SU-DHL-6 (cell line): ENCODE measurements at regions not wholly inside any gene's neighbourhood (a gene's known extent, or its start where the extent isn't known, plus 50 kb on each side); places are given as distances from the start of the nearest gene placed in this dataset.

Source experiments
- H2AFZ ChIP-seq: fragments of 200-600 bp; sonication (generic); 2 replicates; pipeline ENCODE4 v1.6.1; 2014; ENCODE audit warnings: low read depth, mild to moderate bottlenecking, moderate library complexity, mixed read lengths, antibody characterized with exemption, low read length; ENCODE audit not compliant: severe bottlenecking
- H3F3A ChIP-seq: fragments of 200-600 bp; shearing (Covaris generic); 2 replicates; pipeline ENCODE4 v1.6.0; 2016; ENCODE audit warnings: antibody characterized with exemption, mild to moderate bottlenecking; ENCODE audit not compliant: insufficient read depth
- H3K27ac ChIP-seq: fragments of 200-600 bp; sonication (generic); 2 replicates; pipeline ENCODE4 v1.5.1; 2016; ENCODE audit warnings: low read depth, mild to moderate bottlenecking, low read length, moderate library complexity, mixed read lengths
- H3K27me3 ChIP-seq: fragments of 200-600 bp; sonication (generic), shearing (Covaris generic); 2 replicates; pipeline ENCODE4 v1.6.0; 2014; ENCODE audit warnings: mild to moderate bottlenecking, low read length
- H3K36me3 ChIP-seq: fragments of 200-600 bp; sonication (generic); 2 replicates; pipeline ENCODE4 v1.6.1; 2014; ENCODE audit warnings: mild to moderate bottlenecking, low read length, mixed read lengths
- H3K4me2 ChIP-seq: fragments of 300-600, 200-600 bp; shearing (Covaris generic), sonication (generic); 2 replicates; pipeline ENCODE4 v1.6.0; 2014; ENCODE audit warnings: low read length, low read depth, mild to moderate bottlenecking; ENCODE audit not compliant: poor library complexity, severe bottlenecking
- H3K4me3 ChIP-seq: fragments of 200-600 bp; sonication (generic); 2 replicates; pipeline ENCODE4 v1.5.1; 2014; ENCODE audit warnings: antibody characterized with exemption, low read length, mild to moderate bottlenecking, mixed read lengths; ENCODE audit not compliant: insufficient read depth, poor library complexity, severe bottlenecking
- H3K79me2 ChIP-seq: fragments of 200-600 bp; sonication (generic); 2 replicates; pipeline ENCODE4 v1.6.1; 2014; ENCODE audit warnings: mild to moderate bottlenecking, low read length, moderate library complexity; ENCODE audit not compliant: insufficient read depth
- H3K9ac ChIP-seq: fragments of 200-600 bp; sonication (generic); 2 replicates; pipeline ENCODE4 v1.7.0; 2014; ENCODE audit warnings: mild to moderate bottlenecking, low read length
- H3K9me2 ChIP-seq: fragments of 200-600 bp; sonication (generic); replicated peaks from 2 replicates; pipeline ENCODE4 v1.6.1; 2014; ENCODE audit warnings: low read length; ENCODE audit not compliant: insufficient read depth
- H3K9me3 ChIP-seq: fragments of 200-600 bp; sonication (generic); 2 replicates; pipeline ENCODE4 v1.6.1; 2014; ENCODE audit warnings: low read length, mixed read lengths; ENCODE audit not compliant: insufficient read depth
- H4K20me1 ChIP-seq: fragments of 200-600 bp; sonication (generic); 2 replicates; pipeline ENCODE4 v1.6.1; 2014; ENCODE audit warnings: low read depth, mild to moderate bottlenecking, antibody characterized with exemption, low read length, moderate library complexity, mixed read lengths
- EZH2phosphoT487 ChIP-seq: fragments of 200-600 bp; sonication (generic), shearing (Covaris generic); conservative IDR thresholded peaks from 2 replicates; pipeline ENCODE4 v1.6.1; 2018; ENCODE audit warnings: mild to moderate bottlenecking, antibody characterized with exemption, low read length, moderate library complexity, mixed read lengths
- TF ChIP-seq, protein P1 (sequence below): fragments of 200-600 bp; sonication (generic); IDR thresholded peaks from one replicate; pipeline ENCODE4 v1.5.1; 2017; ENCODE audit warnings: antibody characterized with exemption, mild to moderate bottlenecking, low read length, moderate library complexity; ENCODE audit not compliant: insufficient read depth, poor library complexity, severe bottlenecking

- no peaks in the 10 kb centered on the region for H3K36me3 ChIP-seq
- no peak overlapping the region for H3K27ac ChIP-seq
Observed at GRCh38 chr5:97840643-97841042, 657.6 kb upstream of the RIOK2 start.

DNA sequence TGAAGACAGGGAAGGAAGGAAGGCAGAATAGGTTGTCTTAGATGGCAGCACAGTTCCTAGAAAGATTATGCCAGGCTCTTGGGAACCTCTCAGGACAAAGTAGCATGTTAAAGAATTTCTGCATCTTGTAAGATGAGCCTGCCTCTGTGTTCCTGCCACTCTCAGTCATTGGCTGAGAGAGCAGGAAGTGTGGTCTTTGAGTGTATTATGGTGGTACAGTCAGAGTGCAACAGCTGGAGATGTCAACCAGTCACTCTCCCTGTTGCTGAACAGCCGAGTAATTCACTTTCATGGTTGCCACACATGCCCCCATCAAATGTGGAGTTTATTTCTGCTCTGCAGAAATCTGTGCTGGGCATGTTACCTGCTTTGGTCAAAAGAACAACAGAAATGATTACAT lies 659.6 kb upstream of the RIOK2 start:
- no peak for TF ChIP-seq EZH2phosphoT487
- TF ChIP-seq, protein P1, sequence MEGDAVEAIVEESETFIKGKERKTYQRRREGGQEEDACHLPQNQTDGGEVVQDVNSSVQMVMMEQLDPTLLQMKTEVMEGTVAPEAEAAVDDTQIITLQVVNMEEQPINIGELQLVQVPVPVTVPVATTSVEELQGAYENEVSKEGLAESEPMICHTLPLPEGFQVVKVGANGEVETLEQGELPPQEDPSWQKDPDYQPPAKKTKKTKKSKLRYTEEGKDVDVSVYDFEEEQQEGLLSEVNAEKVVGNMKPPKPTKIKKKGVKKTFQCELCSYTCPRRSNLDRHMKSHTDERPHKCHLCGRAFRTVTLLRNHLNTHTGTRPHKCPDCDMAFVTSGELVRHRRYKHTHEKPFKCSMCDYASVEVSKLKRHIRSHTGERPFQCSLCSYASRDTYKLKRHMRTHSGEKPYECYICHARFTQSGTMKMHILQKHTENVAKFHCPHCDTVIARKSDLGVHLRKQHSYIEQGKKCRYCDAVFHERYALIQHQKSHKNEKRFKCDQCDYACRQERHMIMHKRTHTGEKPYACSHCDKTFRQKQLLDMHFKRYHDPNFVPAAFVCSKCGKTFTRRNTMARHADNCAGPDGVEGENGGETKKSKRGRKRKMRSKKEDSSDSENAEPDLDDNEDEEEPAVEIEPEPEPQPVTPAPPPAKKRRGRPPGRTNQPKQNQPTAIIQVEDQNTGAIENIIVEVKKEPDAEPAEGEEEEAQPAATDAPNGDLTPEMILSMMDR = no peak
- Histone ChIP-seq H2AFZ (no peak overlapping the region), H3K9me3 (no peaks in the 10 kb centered on the region), H3K9ac (no peak overlapping the region), H3K36me3 (no peaks in the 10 kb centered on the region), H4K20me1 (no peaks in the 10 kb centered on the region), H3K4me2 (no peak overlapping the region), H3F3A (no peaks in the 10 kb centered on the region), H3K79me2 (no peaks in the 10 kb centered on the region), H3K27ac (no peak overlapping the region), H3K4me3 (no peak overlapping the region), H3K27me3 (no peaks in the 10 kb centered on the region), H3K9me2 (no peaks in the 10 kb centered on the region)

More at GRCh38 chr5:97840643-97841042, 657.6 kb upstream of the RIOK2 start:
- Histone ChIP-seq H3K4me3 (no peak overlapping the region), H2AFZ (no peak overlapping the region), H3F3A (no peaks in the 10 kb centered on the region), H3K79me2 (no peaks in the 10 kb centered on the region), H3K9me2 (no peaks in the 10 kb centered on the region), H3K9me3 (no peaks in the 10 kb centered on the region), H4K20me1 (no peaks in the 10 kb centered on the region), H3K27me3 (no peaks in the 10 kb centered on the region), H3K9ac (no peak overlapping the region), H3K4me2 (no peak overlapping the region)
- TF ChIP-seq, protein P1 = no peak
- no peak for TF ChIP-seq EZH2phosphoT487

- Histone ChIP-seq H4K20me1 (no peaks in the 10 kb centered on the region), H3K4me3 (no peak overlapping the region), H3K9ac (no peak overlapping the region), H3F3A (no peaks in the 10 kb centered on the region), H2AFZ (no peak overlapping the region), H3K27me3 (no peaks in the 10 kb centered on the region), H3K36me3 (no peaks in the 10 kb centered on the region), H3K9me3 (no peaks in the 10 kb centered on the region), H3K27ac (no peak overlapping the region), H3K4me2 (no peak overlapping the region), H3K79me2 (no peaks in the 10 kb centered on the region), H3K9me2 (no peaks in the 10 kb centered on the region)
- TF ChIP-seq, protein P1 = no peak
- TF ChIP-seq EZH2phosphoT487 = no peak
Observed at GRCh38 chr5:97844797-97845196, 661.8 kb upstream of the RIOK2 start.
